Suprapubic skin (tissue), 4 donors: ENCODE measurements at regions not wholly inside any gene's neighbourhood (a gene's known extent, or its start where the extent isn't known, plus 50 kb on each side); places are given as distances from the start of the nearest gene placed in this dataset.

ENCODE experiments used
- DNase-seq, 2 donors: peaks; one replicate each; pipeline ENCODE4 v3.0.0-alpha.2; 2019; ENCODE audit warnings: low spot score in 2 of 2
- H3K27ac ChIP-seq: fragments of 200-600 bp; sonication (generic); one replicate; pipeline ENCODE4 v1.5.1; 2019
- H3K27me3 ChIP-seq: fragments of 200-600 bp; sonication (generic); one replicate; pipeline ENCODE4 v1.5.1; 2019
- H3K36me3 ChIP-seq: fragments of 200-600 bp; sonication (generic); one replicate; pipeline ENCODE4 v1.5.1; 2019
- H3K4me1 ChIP-seq: fragments of 200-600 bp; sonication (generic); one replicate; pipeline ENCODE4 v1.5.1; 2019
- H3K4me3 ChIP-seq: fragments of 200-600 bp; sonication (generic); one replicate; pipeline ENCODE4 v1.5.1; 2019; ENCODE audit warnings: mild to moderate bottlenecking
- H3K9me3 ChIP-seq: fragments of 200-600 bp; sonication (generic); one replicate; pipeline ENCODE4 v1.5.1; 2019
- CTCF ChIP-seq, 2 donors: fragments of 200-600 bp in 1 of 2; fragments of 450-650 bp in 1 of 2; sonication (generic) in 1 of 2; IDR thresholded peaks; one replicate each; pipeline ENCODE4 v1.5.1; 2016 to 2019; ENCODE audit warnings: antibody characterized with exemption in 2 of 2, mild to moderate bottlenecking in 1 of 2, moderate library complexity in 1 of 2
- EP300 ChIP-seq: sonication (generic); formaldehyde crosslinking; IDR thresholded peaks from one replicate; pipeline ENCODE4 v1.6.1; 2017; ENCODE audit warnings: antibody characterized with exemption
- POLR2A ChIP-seq, 2 donors: fragments of 450-650 bp; IDR thresholded peaks; one replicate each; pipeline ENCODE4 v1.6.1; 2017; ENCODE audit warnings: antibody characterized with exemption in 2 of 2, mild to moderate bottlenecking in 2 of 2, moderate library complexity in 2 of 2
- POLR2AphosphoS5 ChIP-seq, 3 donors: sonication (generic); formaldehyde crosslinking; IDR thresholded peaks; one replicate each; pipeline ENCODE4 v1.6.1; 2017; ENCODE audit warnings: antibody characterized with exemption in 3 of 3
- WGBS: methylation state at CpG from one replicate; pipeline ENCODE4 v1.1.5; 2018; 5-methylcytosine and 5-hydroxymethylcytosine counted together

GRCh38 chr9:108139900-108140299, 650.3 kb upstream of the KLF4 start:
- Histone ChIP-seq H3K4me3 (no peak overlapping the region), H3K27ac (no peak overlapping the region), H3K9me3 (no peaks in the 10 kb centered on the region), H3K36me3 (no peaks in the 10 kb centered on the region), H3K27me3 (no peaks in the 10 kb centered on the region), H3K4me1 (peaks cover 22% of the 10 kb centered on the region)
- WGBS, result 90% methylated on average over 2 of the region's 2 CpGs
- no peak for DNase-seq
- TF ChIP-seq EP300 (no peak), CTCF (IDR thresholded peaks at IDR 0.05) (no peak), POLR2AphosphoS5 (IDR thresholded peaks at IDR 0.05) (no peak), POLR2A (IDR thresholded peaks at IDR 0.05) (no peak)

GRCh38 chr9:108138516-108138915, 648.9 kb upstream of the KLF4 start:
- 86% methylated on average over 2 of the region's 2 CpGs for WGBS
- H3K4me1 ChIP-seq, result peaks cover 21% of the 10 kb centered on the region

GRCh38 chr9:108136656-108137055, 647.1 kb upstream of the KLF4 start:
- no peaks in the 10 kb centered on the region for H3K9me3 ChIP-seq
- H3K27me3 ChIP-seq, result no peaks in the 10 kb centered on the region
- WGBS, result 90% methylated on average over 1 of the region's 1 CpG
- no peaks in the 10 kb centered on the region for H3K36me3 ChIP-seq
- H3K27ac ChIP-seq, result no peak overlapping the region
- no peak overlapping the region for H3K4me3 ChIP-seq
- DNase-seq, result no peak
- peaks cover 4% of the 10 kb centered on the region for H3K4me1 ChIP-seq
- TF ChIP-seq EP300 (no peak), POLR2AphosphoS5 (IDR thresholded peaks at IDR 0.05) (no peak), CTCF (IDR thresholded peaks at IDR 0.05) (no peak), POLR2A (IDR thresholded peaks at IDR 0.05) (no peak)

More at GRCh38 chr9:108138516-108138915, 648.9 kb upstream of the KLF4 start:
- no peak for TF ChIP-seq CTCF (IDR thresholded peaks at IDR 0.05)
- no peak overlapping the region for H3K4me3 ChIP-seq
- H3K27me3 ChIP-seq, result no peaks in the 10 kb centered on the region
- no peak overlapping the region for H3K27ac ChIP-seq
- no peaks in the 10 kb centered on the region for H3K9me3 ChIP-seq
- DNase-seq, result no peak
- H3K36me3 ChIP-seq, result no peaks in the 10 kb centered on the region

- Histone ChIP-seq H3K9me3 (no peaks in the 10 kb centered on the region), H3K27ac (no peak overlapping the region), H3K4me1 (no peaks in the 10 kb centered on the region), H3K27me3 (no peaks in the 10 kb centered on the region), H3K36me3 (no peaks in the 10 kb centered on the region), H3K4me3 (no peak overlapping the region)
- WGBS, result 80% methylated on average over 4 of the region's 4 CpGs
- no peak for DNase-seq
- TF ChIP-seq EP300, result no peak
- TF ChIP-seq POLR2A (IDR thresholded peaks at IDR 0.05), result no peak
- TF ChIP-seq POLR2AphosphoS5 (IDR thresholded peaks at IDR 0.05), result no peak
- TF ChIP-seq CTCF (IDR thresholded peaks at IDR 0.05), result no peak
Observed at GRCh38 chr9:108134486-108135128, 645.0 kb upstream of the KLF4 start.

GRCh38 chr9:108133680-108134079, 644.1 kb upstream of the KLF4 start:
- H3K9me3 ChIP-seq, result no peaks in the 10 kb centered on the region
- H3K36me3 ChIP-seq, result no peaks in the 10 kb centered on the region
- H3K4me3 ChIP-seq, result no peak overlapping the region
- DNase-seq, result no peak
- no peaks in the 10 kb centered on the region for H3K4me1 ChIP-seq
- no peaks in the 10 kb centered on the region for H3K27me3 ChIP-seq
- WGBS, result 68% methylated on average over 3 of the region's 3 CpGs
- no peak overlapping the region for H3K27ac ChIP-seq
- TF ChIP-seq EP300 (no peak), POLR2A (IDR thresholded peaks at IDR 0.05) (no peak), CTCF (IDR thresholded peaks at IDR 0.05) (no peak), POLR2AphosphoS5 (IDR thresholded peaks at IDR 0.05) (no peak)
